Inflammatory macrophage (primary cell): ENCODE measurements at regions not wholly inside any gene's neighbourhood (a gene's known extent, or its start where the extent isn't known, plus 50 kb on each side); places are given as distances from the start of the nearest gene placed in this dataset.
A peak's percentile ranks its signal among the peaks of the same experiment; 100 is the strongest.

Source experiments
- DNase-seq, 2 donors: peaks; one replicate each; pipeline ENCODE4 v3.0.0-alpha.2; 2020 to 2022

DNA sequence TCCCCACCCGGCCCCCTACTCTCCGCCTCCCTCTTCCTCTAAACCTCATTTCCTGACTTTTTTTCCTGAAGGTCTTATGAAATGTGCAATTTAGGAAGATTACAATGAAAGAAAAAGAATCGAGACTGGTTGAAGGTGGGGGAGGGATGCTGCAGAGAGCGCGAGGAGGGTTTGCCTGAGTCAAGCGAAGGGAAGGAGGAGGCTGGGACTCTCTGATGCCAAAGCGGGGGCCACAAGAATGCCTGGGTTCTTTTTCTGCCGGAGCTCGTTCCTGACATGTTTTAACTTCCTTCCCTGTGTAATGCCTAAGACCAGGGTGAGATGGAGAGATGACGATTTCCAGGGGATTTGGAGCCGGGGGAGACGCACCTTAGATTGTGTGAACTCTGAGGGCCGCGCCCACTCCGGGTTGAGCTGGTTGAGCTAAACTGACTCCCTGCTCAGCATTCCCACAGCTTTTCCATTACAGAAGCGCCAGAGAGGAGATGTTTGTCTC is 270.5 kb upstream of the SORL1-AS1 start:
- no peak for DNase-seq

DNA sequence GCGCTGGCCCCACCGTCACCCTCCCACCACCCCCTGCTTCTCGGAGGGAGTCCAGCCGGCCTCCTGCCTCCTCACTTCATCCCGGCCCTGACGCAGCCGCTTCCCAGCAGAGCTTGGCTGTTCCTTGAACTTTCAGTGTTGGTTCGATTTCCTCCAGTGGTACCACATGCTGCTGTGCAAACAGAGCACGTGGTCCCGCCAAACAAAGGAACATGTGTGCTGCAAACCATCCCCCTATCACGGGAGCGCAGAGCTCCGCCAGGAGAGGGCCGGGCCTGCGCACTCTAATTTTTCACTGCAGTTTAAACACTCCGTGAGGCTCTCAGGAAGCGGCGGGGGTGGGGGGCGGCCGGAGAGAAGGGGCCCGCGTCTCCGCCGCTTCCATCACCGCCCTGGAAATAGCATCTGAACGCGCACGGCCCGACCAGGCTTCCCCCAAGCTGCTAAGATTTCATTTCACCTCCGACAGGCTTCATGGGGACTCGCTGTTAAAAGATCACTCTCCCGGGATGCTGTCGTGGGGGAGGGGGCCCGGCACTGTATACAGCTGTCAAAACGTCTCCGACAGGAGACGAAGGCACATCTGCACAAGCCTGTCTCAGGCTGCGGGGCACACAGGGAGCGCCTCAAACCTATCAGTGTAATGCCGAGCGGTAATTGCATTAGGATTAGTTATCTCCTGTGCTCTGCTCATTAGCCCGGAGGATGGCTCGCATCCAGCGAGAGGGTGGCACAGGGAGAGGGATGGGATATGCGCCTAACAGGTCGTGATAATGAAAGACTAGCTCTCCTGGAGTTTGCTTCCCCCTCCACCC is 269.9 kb upstream of the SORL1-AS1 start:
- peak in 1 of 2 donors; percentile 2 for DNase-seq

DNA sequence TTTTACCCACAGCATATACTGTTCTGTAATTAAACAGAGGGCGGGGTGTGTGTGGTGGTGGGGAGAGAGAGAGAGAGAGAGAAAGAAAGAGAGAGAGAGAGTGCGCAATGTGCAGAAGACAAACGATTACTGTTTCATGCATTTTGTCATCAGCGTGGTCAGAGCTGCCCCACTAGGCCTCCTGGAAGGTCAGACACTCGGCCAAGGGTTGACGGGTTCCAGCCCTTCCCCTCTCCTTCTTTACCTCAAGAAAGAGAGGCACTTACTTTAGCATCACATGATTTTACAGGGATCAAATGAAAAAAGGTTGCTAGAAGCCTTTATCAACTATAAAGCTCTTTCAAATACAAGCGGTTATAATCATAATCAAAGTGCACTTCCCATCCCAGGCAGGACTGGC is 269.2 kb upstream of the SORL1-AS1 start:
- no peak for DNase-seq

DNA sequence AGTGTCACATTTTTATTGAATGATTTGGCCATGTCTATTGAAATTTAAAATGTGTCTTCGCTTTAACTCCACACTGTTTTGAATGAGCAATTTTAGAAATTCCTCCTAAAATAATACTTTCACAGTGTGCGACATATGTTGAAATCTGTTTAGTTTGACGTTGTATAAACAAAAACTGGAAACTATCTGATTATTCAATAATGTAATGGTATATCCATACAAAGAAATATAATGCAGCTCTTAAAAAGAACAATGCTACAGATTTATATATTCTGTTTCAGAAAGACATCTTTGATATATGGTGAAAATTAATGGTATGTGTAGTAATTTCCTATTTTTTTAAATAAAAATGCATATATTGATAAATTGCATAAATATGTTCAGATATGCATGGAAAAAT is 268.7 kb upstream of the SORL1-AS1 start:
- DNase-seq, result no peak

DNA sequence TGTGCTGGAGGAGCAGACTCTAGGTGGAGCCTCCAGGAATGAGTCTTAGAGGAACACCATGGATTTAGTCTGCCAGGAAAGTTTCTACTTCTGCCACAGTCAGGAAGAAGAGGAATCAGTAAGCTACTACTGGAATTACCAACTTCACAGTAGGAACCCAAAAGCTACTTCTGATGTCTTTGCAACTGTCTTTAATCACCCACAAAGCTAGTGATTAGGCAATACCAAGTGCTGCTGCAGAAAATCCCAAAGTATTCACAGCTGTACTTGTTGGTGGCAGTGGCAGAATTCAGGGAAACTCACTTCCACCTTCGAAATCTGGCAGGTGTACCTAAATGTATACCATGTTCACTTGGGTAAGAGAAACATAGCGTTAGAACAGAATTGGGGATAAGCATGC is 264.5 kb upstream of the SORL1-AS1 start:
- no peak for DNase-seq

DNA sequence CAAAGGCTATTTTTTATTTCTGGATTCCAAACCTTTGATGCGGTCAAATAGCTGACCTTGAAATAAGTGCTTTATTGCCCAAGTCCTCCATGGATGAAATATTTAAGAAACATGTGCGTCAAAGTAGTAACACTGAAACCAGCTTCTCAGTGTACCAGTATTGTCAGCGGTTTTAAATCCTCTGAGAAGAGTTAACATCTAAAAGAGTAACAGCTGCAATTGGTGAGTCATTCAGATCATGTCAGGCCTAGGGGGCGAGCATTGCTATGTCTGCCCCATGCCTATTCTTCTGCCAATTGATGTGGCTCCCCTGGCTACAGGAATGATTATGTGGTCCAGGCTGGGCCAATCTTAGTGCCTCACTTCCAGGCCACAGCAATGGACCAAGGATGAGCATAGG is 263.3 kb upstream of the SORL1-AS1 start:
- no peak for DNase-seq

DNA sequence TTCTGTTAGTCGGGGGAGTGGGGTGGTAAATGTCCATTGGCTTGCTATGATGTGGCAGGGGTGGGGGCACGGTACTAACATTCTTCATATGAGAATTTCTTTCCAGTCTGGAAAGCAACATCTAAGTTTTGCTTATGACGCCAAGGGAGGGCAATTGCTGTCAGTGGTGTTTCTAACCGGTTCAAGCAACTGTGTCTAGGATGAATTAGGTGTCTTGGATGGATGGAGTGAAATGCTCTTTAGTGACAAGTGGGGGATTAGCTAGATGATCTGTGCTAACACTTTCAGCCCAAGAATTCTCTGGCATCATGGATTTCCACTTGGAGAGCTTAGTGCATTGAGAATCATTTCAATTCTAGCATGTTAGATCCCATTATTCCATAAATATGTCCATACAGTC is 262.6 kb upstream of the SORL1-AS1 start:
- no peak for DNase-seq

DNA sequence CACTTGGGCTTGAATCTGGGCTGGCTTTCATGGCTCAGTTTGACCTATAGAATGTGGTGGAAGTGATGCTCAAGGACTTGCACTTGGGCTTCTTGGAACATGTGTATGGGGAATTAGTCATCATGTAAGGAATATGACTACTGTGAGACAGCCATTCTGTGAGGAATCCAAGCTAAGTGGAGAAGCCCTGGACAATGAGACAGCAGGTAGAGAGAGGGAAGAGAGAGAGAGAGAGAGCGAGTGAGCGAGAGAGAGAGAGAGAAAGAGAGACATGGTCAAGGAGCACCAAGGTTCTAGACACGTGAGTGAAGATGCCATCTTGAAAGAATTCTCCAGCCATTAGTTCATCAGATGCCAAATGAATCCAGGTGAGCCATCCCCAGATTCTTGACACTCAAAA is 261.6 kb upstream of the SORL1-AS1 start:
- DNase-seq, result no peak

DNA sequence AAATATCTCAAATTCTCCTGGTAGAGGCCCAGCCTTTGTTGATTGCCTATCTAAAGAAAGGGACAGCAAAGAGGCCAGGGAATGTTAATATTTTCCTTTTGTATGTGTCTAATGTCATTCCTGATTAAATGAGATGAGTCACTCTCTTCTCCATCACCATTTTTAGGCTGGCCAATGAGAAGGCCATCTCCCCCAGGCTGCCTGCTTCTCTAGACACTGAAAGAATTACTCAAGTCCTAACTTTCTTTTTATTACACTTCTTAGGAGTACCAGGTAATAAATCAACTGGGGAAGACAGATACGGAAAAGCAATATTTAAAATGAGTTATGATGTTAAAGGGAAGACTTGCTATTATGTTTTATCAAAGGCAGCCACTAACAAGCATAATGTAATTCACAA is 259.2 kb upstream of the SORL1-AS1 start:
- no peak for DNase-seq

DNA sequence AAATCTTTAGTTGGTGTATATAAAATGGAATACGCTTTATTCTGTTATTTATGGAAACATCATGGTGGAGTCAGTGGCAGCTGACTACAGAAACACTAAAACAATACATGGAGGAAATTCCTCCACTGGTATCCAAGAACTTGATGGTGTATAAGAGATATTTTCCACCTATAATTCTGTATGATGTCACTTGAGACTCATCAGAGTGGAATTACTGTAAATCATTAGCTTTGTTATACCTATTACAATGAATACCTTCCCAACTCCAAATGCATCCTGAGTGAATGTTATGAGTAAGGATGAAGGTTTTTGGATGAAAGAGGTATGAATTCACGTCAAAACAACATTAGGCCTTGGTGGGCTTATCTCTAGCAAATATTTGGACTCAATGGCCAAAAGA is 258.5 kb upstream of the SORL1-AS1 start:
- DNase-seq, result no peak

DNA sequence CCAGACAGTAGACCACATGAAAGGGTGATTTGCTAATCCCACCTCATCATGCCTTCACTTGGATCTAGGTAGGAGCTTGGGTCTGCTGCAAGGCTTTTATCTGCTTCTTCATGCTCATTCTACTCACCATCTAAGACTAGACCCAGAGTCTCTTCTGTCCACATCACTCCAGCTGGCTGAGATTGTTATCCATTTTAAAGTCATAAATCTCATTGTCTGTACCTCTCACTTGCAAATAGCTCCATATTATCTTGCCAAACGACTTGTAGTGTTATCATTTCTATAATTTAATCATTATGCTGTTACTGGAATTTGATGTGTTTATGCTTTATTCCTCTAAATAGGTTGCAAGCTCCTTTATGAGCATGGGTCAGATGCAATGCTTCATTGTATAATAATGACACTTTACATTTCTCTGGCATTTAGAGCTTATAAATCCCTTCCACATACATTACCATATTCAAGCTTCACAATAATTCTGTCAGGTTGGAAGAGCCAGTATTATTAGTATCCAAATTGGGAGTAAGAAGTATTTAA is 254.2 kb upstream of the SORL1-AS1 start:
- no peak for DNase-seq

DNA sequence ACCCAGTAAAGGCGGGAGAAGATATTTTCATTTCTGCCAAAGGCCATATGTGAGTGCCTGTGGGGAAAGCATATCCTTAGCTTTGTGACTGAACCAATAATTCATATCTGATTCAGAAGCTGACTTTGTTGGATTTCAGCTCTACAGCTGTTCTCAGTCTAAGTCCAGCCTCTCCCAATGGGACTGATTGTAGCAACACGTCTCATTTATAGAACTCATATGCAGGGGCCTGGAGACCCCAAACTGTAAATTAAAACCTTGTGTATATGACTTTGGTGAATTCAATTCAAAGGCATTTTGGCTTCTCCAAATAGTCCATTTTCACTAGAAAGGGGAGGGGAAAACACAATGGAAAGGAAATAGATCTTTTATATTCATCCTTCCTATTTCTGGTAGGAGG is 250.4 kb upstream of the SORL1-AS1 start:
- DNase-seq, result no peak

DNA sequence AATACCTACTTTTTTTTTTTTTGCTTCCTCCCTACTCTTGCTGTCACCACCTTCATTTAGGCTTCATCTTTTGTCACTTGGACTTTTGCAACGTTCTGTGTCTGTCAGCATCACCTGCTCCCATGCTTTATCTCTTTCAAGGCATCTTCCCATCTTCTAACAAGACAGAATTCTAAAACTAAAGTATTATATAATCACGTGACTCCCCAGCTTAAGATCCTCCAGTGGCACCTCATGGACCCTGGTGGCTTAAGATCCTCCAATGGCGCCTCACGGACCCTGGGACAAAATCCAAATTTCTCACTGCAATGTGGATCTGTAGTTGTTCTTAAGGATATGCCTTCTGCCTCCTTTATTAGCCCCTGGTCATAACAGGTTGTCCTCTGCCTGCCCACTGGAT is 248.2 kb upstream of the SORL1-AS1 start:
- no peak for DNase-seq

DNA sequence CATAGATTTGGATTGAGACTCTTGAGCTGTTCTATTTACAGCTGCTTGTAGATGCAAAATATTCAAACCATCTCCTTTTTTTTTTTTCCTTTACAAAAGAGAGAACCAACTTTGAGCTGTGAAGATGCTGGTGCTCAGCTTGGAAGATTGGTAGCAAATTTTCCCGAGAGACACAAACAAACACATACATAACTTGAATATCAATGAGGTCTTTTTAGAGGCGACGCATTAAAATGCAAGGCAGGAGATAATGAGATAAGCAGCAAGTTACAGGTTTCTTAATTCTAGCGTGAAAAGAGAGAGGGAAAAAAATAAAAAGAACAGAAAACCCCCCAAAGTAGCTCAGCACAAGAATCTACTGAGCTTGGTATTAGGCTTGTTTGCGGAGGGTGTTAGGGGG is 247.0 kb upstream of the SORL1-AS1 start:
- no peak for DNase-seq

DNA sequence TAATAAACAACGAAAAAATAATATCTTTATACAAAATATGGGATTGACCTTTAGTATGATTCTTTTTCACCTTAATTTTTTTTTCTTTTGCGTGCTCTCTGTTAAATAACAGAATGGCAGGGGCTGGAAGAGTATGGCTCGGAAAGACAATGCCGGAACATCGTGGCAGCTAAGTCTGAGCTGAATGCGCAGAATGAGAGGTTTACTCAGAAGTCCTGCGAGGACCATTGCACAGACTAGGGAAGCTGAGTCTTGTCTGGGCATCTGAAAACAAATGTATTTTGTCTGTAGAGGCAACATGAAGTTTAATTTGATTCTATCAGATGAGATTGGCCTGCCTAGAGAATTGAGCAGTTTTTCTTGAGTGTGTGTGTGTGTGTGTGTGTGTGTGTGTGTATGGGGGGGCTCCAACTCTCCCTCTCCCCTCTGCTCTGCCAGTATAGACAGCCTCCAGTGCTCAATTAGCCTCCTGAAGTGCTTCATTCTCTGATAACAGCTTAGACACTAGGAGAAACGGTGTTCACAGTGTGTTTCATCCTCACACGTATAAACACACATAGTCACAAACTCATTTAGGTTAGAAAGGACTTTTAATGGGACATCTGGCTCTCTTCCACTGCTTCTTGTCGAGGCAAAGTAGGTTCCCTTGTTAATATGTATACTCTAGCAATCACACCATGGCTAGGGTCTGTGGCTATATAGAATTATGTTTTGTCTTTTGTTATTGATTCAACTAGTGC is 244.3 kb upstream of the SORL1-AS1 start:
- DNase-seq, result no peak

DNA sequence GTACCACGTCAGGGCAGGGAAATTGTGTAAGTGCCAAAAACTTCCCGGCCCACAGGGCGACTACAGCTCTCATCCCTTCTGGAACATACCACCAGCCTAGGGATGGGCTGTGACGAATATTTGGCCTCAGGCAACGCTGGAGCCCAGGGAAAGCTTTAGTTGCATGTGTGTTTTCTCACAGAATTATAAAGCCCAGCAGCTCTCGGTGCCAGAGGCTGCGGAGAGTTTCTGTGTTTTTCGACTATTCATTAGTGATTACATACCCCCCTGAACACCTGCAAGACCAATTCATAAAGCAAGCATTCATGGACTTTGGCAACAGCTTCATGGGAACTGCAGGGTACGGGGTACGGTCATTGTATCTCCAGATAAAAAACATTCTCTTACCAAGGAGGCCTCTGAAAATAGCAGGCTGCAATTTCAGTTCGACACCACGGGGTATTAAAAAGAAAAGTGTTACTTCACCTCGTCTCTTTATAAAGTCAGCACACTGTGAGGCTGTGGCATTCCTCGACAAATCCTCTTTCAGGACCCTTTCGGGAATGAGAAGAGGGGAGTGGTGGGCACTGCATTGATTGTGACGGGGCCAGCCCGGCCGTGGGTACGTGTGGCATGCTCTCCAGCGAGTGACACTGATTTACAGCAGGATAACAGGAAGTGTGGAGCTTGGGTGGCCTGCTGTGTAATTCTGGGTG is 243.6 kb upstream of the SORL1-AS1 start:
- no peak for DNase-seq

DNA sequence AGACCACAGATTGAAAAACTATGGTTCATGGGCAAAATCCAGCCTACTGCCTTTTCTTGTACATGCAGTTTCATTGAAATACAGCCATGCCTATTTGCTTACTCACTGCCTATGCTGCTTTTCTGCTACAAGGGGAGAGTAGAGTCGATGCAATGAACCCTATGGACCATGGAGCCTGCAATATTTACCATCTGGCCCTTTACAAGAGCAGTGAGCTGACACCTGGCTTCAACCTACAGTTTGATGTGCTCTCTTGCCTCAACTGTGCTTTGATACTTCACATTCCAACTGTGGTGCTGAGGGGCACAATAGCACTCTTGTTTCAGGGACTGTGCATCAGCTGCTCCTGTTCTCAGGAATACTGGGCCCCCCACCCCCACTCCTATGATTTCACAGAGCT is 239.5 kb upstream of the SORL1-AS1 start:
- no peak for DNase-seq

DNA sequence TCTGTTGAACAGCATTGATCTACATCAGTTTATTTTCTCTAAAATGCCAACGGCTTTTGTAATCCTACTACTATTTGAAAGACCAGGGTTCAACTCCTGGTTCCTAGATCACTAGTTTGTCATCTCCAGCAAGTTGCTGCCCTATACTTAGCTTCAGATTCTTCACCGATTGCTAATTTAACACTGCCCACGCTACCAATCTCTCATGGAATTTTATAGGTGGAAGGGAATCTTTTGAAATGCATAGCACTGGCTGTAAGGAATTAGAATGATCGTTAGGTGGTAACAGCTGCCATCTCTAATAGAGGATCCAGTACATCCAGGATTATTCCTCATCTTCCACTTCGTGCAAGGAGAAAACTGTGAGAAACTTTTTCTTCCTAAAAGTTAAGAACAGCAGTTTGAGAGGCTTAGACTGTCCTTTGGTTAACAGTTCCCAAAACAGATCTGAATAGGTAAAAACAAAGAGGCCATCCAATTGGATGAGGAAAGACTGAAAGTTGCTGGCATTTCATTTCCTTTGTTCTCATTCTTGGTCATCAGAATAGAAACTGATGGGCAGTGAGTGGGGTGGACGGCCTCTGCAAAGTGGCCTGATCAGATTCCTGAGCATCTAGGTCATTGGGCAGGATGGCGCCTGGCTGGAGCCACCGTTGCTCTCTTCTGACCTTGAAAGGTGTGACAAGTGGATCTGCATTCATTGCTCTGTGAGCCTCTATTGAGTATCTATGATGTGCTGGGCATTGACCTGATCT is 236.3 kb upstream of the SORL1-AS1 start:
- DNase-seq, result no peak

DNA sequence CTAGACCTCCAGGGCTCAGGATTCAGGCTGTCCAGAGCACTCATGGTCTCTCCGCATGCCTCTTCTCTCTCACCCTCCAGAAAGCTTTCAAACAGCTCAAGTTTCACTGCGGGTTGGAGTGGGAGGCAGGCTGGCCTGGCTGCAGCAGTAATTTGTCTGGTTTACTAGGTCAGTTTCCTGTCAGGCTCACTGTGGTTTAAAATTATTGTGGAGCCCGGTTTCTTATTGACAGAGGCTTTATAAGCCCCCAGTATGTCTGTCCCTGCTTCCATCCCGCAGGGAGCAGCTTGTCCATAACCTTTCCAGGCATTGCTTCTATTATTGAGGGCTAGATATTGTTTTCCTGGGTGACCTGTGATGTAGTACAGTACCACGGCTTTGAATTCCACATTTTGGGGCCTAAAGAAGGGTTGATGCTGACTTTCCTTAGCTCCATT is 235.3 kb upstream of the SORL1-AS1 start:
- no peak for DNase-seq

DNA sequence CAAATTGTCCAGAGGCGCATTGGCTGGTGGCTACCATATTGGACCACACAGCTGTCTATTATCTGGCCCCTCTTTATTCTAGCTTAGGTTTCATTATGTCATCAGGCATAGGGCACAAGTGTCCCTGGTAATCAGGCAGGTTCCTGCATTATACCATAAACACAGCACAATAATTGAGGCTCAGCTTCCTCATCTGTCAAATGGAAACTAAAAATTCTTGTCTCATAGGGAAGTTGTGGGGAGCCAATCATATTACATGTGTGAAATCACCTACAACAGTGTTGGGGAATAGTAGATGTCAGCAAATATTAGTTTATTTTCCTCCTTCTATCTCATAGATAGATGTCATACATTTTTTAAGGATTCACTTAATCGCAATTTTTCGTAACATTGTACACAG is 231.0 kb upstream of the SORL1-AS1 start:
- peak; percentile 32 to 56 for DNase-seq
